NCI-H226 (cell line): ENCODE measurements at regions not wholly inside any gene's neighbourhood (a gene's known extent, or its start where the extent isn't known, plus 50 kb on each side); places are given as distances from the start of the nearest gene placed in this dataset.
"Not testable (repeated sequence)": the region's sequence is repeated elsewhere in the genome, so short reads cannot be mapped to it uniquely, and the experiment has no call there.

Experiments used
- DNase-seq: peaks from one replicate; pipeline ENCODE4 v3.0.0-alpha.2; 2015

DNA sequence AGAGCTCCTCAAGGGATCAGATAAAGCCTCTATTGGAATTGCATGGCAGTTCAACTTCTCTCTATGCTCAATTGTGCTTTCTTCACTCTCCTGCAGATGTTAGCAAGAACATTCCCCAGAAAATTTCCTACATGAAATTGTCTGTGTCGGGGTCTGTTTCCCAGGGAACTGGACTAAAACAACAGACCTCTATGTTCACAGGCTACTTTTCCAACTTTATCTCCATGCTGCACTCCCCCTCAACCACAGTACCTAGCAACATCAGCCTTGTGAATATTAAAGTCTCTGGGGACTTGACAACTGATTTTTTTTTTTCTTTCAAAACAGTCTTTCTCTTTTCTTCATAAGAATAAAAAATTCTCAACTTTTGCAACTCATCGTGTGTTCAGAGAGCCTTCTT is 1470.8 kb upstream of the ADGRL3 start:
- DNase-seq, result peak; percentile 56

DNA sequence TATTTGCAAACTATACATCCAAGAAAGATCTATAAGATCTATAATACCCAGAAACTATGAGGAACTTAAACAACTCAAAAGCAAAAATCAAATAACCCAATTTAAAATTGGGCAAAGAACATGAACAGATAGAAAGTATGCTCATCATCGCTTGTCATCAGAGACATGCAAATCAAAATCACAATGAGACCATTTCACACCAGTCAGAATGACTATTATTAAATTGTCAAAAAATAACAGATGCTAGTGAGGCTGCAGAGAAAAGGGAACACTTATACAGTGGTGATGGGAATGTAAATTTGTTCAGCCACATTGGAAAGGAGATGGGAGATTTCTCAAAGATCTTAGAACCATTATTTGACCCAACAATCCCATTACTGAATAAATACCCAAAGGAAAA is 1451.7 kb upstream of the ADGRL3 start:
- DNase-seq, result no peak

DNA sequence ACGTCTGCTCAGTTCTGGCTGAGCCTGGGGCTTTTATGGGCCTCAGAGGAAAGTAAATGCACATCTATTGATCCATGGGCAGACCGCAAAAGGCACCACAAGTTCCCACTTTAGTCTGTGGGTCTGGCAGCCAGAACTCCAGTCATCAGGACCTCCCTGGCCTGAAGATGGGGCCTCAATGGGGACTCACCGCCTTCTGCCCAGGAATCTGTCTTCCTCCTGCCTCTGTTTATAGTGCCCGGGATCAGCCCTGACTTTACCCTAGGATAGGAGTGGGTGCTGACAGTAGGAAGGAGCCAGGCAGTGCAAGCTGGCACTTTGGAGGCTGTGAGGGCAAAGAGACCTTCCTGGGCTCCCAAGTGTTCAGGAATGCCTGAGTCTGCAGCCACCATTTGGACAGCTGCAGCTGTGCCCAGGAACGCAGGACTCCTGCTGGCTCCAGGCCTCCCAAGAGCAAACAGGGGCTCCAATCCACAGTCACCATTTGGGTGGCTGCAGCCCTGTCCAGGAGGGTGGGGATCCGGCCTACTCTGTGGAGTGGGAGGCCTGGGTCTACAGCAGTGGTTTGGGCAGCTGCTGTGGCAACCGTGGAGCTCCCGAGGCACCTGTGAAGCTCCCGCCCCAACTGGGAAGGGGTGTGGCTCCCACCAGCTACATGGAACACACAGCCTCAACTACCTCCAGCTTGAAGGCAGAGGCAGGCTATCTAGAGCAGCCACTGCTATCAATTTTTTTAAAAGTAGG is 1440.9 kb upstream of the ADGRL3 start:
- DNase-seq, result no peak

DNA sequence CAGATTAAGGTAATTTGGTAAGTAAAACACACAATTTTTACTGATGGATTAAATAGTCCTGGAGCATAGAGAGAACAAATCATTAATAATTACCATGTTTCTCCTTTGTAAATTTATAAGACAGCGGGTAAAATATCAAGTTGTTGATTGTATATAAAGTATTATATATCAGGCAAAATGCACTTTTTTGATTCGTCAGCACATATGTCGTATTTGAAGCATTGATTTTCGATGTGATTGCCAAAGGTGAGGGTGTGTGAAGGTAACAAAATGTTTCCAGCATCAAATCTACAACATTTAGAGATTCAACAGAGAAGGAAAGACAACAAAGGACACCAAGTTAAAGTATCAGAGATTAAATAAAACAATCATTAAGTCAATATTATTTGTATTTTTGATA is 1437.8 kb upstream of the ADGRL3 start:
- no peak for DNase-seq

DNA sequence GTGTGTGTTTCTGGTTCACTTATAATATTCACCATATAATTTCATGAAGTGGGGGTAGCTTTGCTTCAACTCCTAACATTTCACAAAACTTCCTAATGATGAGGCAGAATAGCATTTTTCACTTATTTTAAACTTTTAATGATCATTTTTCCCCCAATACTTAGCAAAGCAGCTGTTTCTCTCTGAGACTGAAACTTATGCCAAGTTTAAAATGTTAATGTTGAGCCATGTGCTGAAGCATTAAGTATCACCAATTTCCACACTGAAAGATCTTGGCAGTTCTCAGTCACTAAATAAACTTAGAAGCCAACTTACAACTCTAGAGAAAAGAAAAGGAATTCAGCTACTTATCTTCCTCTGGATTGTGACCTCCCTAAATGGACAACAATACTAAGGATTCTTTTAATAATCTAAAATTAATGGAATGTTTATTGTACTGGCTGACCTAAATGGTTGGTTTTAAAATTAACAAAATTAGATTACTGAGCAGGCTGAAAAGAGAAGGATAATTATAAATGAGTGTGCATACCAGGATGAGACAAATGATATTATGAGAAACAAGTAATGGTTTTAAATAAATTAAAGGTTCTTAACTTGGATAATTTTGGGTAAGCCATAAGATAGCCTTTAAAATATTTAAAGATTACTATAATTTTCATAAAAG is 1429.4 kb upstream of the ADGRL3 start:
- DNase-seq, result no peak

DNA sequence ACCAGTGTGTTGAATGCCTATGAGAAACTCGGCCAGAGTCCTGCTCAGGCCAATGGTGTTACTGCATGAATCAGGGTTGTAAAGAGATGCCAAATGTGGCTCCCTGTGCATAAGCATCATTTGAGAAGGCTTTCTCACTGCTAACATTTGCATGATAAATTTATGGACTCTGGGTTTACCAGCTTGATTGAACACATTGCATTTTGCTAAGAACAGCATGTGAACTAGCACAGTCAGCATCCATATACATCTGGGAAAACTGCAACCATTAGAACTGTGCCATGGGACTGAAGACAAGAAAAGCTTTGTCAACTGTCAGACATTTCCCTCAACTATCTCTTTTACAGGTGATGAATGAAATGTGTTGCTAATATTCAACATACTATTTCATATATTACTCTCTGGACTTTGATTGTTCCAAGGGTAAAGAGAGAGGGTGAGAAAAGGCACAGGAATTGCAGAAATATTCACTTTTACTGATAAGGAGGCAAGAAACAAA is 1427.4 kb upstream of the ADGRL3 start:
- no peak for DNase-seq

DNA sequence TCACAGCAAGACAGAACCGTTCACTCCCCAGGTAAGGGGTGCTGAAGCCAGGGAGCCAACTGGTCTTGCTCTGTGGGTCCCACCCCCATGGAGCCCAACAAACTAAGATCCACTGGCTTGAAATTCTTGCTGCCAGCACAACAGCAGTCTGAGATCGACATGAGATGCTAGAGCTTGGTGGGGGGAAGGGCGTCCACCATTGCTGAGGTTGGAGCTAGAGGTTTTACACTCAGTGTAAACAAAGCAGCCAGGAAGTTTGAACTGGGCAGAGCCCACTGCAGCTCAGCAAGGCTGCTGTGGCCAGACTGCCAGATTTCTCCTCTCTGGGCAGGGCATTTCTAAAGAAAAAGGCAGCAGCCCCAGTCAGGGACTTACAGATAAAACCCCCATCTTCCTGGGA is 1419.9 kb upstream of the ADGRL3 start:
- DNase-seq, result not testable (repeated sequence)

DNA sequence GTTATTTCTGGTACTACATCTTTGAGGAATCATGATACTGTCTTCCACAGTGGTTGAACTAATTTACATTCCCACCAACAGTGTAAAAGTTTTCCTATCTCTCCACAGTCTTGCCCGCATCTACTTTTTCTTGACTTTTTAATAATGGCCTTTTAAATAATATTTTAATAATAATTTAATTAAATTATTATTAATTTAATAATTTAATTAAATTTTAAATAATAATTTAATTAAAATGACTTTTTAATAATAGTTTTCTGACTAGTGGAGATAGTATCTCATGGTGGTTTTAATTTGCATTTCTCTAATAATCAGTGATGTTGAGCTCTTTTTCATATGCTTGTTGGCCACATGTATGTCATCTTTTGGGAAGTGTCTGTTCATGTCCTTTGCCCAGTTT is 1395.0 kb upstream of the ADGRL3 start:
- no peak for DNase-seq

DNA sequence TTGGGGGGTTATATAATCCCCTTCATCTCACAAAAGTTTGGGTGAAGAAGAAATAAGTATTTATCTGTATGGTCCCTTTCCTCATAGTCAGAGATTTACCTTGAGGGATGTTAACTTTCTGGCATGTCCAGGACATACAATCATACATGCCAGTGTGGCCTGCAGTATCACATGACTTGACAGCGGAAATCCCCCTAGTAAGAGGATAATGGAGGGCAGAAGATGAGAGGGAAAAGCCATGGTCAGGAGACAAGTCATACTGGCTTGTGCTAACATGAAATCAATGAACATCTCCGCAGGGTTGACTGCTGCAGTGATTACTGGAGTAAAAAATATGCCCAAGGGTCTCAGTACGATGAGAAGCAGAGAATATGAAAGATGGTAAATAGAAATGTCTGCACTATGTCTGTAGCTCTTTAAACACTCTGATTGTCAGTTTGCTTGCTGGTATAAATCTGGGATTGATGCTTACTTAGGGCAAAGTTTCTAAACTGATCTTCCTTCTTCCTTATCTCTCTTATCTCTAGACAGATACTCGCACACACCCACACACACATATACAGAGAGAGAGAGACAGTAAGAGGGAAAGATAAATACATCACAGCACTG is 1385.6 kb upstream of the ADGRL3 start:
- no peak for DNase-seq

DNA sequence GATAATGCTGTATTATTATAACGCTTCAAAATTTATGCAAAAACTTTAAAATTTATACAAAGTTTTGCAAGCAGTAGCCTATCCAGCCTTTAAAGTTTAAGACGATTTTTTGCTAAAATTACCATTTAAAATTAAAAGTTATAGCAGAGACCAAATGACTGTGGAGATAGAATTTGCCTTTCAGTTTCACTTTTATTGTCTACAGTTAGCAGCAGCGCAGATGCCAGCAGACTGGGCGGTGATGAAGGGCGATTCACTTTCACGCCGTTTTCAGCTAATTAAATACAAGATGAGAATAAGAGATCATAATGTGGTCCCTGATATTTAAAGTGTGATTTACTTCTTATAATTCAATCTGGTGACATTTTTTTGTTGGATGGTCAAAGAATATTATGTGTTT is 1381.5 kb upstream of the ADGRL3 start:
- peak; percentile 19 for DNase-seq

DNA sequence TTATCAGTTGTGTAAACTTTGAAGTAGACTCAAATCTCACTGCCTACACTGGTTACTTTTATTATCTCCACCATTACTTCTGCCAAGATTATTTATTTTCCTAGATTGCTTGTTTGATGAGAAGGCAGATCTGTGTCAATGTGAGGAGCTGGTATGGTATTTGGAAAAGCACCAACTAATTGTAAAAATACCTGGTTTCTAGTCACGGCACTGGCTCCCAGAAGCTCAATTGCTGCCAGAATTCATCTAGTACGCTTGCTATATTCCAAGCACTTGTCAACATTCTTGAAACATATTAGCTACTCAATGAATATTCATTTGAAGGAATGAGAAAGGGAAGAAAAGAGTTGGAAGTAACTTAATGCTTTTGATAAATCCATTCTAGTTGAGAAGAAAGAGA is 1376.8 kb upstream of the ADGRL3 start:
- DNase-seq, result no peak

DNA sequence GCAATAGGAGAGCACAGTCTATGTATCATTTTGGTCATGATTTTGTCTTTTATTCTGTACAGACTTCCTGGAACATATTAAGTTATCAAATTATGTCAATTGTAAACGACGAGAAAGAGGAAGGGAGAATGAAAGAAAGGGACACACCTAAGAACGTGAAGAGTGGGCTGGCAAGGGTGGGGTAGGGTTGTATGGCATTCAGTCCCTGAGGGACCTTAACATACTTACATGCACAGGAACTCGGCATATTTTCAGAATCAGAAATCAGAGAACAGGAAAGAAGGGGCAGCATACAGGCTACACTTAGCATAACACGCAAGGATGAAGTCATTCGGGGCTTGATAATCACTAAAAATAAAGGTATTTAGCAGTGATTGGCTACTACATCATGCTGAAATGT is 1375.0 kb upstream of the ADGRL3 start:
- no peak for DNase-seq

DNA sequence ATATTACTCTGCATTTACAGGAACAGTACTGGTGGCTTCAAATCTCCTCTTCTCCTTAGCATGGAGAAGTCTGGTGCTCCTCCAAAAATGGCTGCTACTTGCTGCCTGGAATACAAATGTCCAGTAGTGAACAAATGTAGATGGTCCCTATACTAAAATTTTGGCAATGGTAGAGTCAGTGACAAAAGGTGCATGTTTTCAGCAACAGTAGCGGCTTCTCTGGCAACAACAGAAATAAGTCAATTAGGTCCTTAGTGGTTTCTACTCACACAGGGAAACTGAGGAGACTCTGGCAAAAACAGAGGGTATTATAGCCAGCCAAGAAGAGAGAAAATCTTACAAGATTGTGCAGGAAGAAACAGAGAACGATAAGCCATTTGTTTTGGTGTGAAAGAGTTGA is 1368.4 kb upstream of the ADGRL3 start:
- no peak for DNase-seq

DNA sequence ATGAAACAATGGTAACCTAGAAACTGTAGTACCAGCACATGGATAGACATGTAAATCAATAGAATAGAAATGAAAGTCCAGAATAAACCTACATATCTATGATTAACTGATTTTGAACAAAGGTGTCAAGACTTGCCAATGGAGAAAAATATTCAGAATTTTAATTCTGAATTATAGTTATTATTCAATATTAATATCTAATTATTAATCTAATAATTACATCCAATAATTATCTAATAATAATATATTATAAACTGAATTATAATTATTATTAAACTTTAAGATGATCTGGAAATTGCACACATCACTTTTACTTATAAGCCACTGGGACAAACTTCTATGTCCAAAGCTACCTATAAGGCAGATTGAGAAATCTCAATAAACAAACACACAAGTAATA is 1365.2 kb upstream of the ADGRL3 start:
- DNase-seq, result no peak

DNA sequence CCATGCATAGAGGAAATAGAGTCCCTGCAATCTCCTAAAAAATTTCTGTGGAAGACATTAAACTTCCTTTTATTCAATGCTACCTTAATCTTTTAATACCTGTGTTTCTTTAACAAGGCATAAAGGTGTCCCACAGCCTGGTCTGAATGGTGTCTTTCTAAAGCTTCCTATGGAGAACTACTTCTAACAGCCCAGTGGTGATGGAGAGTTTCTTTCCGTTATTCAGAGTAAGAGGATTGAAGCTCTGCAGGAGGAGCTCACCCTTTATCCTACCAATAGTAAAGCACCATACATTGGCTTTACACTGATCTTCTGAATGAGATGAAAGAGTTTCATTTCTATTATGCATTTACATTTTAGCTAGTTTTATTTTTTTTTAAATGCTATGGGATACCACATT is 1362.4 kb upstream of the ADGRL3 start:
- DNase-seq, result no peak

DNA sequence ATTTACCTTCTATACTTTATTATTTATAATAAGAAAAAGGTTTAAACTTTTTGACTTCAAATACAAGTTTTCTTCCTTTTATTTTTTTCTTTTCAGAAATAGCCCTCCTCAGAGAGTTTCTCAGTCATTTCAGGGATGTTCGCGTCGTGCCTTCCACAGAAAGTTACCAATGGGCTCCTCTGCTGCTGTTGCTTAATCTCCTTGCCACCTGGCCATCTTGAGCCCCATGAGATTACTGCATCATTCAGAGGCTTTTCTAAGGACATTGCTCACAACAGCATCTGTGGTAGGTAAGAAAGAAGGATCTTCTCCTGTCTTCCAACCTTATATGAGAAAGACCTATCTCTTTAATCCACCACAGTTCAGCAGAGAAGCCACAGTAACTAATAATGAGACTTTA is 1361.9 kb upstream of the ADGRL3 start:
- no peak for DNase-seq

DNA sequence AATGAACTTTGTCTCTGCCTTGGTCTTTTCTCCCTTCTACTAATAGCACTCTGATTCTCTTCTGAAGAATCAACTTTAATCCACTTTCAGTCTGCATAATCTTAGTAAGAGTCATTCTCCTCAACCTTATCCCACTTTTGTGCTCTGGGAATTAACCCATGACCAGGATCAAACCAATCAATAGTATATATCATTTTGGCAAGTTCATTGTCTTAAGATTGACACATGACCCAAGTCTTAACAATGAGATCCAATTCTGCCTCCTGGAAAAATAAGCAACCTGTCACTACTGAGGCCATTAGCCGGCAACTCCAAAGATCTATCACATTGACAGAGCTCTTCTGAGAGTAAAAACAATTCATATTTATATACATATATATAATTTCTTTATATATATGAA is 1358.4 kb upstream of the ADGRL3 start:
- no peak for DNase-seq

DNA sequence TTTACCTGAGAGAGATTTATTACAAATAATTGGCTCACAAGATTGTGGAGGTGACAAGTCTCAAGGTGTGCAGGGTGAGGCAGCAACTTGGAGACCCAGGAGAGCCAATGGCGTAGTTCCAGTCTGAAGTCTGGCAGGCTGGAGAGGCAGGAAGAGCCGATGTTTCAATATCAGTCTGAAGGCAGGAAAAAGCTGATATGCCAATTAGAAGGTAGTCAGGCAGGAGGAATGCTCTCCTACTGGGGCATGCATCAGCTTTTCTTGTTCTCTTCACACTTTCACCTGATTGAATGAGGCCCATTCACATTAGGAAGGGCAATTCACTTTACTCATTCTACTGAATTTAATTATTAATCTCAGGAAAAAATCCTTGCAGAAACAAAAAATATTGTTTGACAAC is 1351.7 kb upstream of the ADGRL3 start:
- peak; percentile 40 for DNase-seq

DNA sequence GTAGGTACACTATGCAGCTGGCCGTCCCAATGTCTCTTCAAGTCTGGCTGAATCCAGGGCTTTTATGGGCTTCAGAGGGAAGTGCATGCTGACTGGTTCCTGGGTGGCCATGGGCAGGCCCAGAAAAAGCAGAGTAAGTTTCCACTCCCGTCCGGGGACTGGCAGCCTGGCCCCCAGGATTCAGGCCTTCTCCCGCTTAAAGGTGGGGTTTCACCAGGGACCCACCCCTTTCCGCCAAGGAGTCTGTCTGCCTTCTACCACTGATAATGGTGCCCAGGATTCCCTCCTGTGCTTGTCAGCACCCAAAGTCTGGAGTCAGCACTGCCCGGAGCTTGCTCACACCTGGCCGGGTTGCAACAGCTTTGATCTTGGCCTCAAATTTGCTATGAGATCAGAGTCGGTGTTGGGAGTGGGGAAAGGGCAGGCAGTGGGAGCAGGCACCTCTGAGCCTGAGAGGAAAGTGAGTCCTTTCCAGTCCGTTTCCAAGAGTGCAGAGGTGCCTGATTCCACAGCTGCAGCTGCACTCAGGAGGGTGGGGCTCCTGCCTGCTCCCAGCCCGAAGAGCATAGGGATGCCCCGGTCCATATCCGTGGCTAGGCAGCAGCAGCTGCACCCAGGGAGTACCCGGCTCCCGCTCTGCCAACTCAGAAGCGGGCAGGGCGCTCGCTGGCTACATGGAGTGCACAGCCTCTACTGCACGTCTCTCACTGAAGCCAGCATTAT is 1344.3 kb upstream of the ADGRL3 start:
- no peak for DNase-seq

DNA sequence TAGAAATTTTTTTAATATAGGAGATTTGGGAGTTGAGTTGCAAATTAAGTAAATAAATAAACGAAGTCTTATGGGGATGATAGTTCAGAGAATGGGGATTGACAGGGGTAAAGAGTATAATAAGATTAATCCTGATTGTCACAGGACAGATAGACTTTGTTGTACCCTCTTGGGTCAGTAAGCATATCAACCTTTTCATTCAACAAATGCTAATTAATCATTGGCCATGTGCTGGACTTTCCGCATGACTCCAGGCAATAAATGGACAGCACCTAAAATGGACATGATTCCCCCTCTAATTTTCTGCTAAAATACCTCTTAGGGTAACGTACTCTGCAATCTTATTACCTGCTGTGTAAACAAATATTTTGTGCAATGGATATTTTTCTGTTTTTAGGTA is 1331.1 kb upstream of the ADGRL3 start:
- no peak for DNase-seq

DNA sequence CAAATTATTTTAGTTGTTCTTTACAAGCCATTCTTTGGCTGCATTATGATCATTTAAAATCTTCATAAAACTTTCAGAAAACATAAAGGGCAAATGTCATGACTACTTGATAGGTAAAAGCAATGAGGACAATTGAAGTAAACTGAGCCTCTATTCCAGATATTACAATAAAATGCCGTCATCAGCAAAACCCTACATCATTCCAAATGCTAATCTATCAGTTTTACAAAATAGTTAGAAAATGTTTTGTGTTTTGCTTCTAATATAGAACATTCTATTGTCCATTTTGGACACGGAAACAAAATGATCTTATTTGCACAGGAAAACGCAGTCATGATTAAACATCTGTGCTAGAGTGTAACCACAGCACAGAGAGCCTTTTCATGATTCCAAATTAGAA is 1330.6 kb upstream of the ADGRL3 start:
- no peak for DNase-seq

DNA sequence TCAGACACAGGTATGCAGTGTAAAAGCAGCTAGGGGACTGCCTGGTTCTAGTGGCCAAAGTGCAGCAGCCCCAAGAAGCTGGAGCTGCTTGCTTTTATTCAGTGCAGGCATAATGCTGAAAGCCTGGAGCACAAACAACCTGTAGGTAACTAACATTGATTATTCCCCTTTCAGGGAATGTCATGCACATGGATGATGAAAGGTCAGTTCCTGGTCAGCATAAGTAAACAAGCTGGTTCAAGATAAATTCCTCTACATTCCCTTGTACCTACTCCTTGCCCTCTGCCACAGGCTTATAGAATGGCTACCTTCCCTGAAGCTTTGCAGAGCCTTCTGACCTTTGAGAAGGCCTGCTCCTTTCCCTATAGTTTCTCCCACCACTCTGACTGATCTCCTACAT is 1318.5 kb upstream of the ADGRL3 start:
- no peak for DNase-seq

DNA sequence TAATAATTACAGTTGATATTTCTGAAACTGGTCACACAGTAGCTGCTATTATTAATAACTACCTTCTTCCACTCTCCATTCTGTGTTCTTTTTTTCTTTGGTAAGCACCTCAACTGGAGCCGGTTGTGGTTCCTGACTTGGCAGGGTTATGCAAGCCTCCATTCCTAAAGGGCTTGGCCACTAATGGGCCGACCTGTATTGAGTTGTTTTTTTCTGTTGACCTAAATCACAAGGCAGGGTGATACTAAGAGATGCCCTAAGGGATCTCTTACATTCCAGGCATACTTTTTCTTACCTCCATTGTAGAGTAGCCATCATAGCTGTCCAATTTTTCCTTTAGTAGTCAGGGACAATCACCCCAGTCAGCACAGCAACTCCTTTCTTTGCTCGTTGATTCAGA is 1295.8 kb upstream of the ADGRL3 start:
- DNase-seq, result peak; percentile 77

DNA sequence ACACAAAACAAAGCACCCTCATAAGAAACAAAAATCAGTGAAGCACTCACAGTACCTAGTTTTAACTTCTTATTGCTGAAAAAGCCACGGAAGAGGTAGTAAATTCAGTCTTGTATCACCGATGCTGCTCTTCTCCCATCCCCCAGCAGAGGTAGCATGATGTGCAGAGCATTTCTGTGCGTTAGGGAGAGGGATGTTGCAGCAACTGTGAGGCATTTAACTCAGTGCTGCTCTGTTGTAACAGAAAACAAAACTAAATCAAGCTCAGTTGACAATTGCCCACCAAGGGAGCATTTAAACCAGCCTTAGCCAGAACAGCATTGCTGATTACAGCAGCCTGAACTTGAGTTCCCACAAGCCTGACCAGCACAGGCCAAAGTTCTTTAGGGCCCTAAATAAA is 1279.7 kb upstream of the ADGRL3 start:
- DNase-seq, result no peak
